EH (cell line): ENCODE measurements at regions not wholly inside any gene's neighbourhood (a gene's known extent, or its start where the extent isn't known, plus 50 kb on each side); places are given as distances from the start of the nearest gene placed in this dataset.

ENCODE experiments used
- DNase-seq: peaks from one replicate; pipeline ENCODE4 v3.0.0-alpha.2; 2015; ENCODE audit warnings: low read depth

DNA sequence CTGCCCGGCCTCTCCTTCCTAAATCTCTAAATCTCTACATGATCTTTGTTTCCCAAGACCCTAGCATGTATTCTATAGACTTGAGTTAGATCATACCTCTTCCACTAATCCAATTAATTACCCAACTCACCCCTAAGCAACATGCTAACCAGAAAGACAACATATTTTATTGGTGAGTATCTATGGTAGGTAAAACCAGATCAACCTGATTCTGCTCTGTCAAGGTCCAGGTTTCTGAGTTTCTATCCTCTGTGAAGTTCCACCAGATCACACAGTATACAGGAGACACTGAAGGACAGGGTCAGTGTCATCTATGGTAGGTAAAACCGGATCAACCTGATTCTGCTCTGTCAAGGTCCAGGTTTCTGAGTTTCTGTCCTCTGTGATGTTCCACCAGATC, 363.2 kb upstream of the MARCKS start:
- no peak for DNase-seq

- DNase-seq: peak; percentile 86
Observed at GRCh38 chr6:113495521-113495920, 361.6 kb upstream of the MARCKS start.

GRCh38 chr6:113496166-113496565, 361.0 kb upstream of the MARCKS start:
- DNase-seq: no peak

- DNase-seq: no peak
Observed at GRCh38 chr6:113500221-113500620, 356.9 kb upstream of the MARCKS start.

- DNase-seq: no peak
Observed at GRCh38 chr6:113505084-113505699, 352.0 kb upstream of the MARCKS start.

- peak; percentile 26 for DNase-seq
Observed at GRCh38 chr6:113508249-113508648, 348.9 kb upstream of the MARCKS start.

GRCh38 chr6:113511100-113511499, 346.0 kb upstream of the MARCKS start:
- no peak for DNase-seq

- no peak for DNase-seq
Observed at GRCh38 chr6:113512576-113512975, 344.6 kb upstream of the MARCKS start.

DNA sequence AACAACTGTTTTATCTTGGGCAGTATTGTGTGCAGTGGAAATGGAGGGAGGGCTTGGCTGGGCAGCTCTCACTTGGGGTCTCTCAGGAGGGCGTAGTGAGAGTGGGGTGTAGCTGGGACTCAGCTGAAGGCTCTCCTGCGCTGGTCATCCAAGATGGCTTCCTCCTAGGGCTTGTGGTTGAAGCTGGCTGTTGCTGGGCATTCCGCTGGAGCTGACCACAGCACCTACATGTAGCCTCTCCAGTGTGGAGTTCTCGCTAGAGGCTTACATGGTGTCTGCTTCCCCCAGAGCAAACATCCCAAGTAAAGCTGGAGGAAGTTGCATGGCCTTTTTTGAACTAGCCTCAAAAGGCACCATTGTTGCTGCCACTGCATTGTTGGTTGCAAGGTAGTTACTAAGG, 344.1 kb upstream of the MARCKS start:
- no peak for DNase-seq

- DNase-seq: no peak
Observed at GRCh38 chr6:113522376-113522775, 334.8 kb upstream of the MARCKS start.

DNA sequence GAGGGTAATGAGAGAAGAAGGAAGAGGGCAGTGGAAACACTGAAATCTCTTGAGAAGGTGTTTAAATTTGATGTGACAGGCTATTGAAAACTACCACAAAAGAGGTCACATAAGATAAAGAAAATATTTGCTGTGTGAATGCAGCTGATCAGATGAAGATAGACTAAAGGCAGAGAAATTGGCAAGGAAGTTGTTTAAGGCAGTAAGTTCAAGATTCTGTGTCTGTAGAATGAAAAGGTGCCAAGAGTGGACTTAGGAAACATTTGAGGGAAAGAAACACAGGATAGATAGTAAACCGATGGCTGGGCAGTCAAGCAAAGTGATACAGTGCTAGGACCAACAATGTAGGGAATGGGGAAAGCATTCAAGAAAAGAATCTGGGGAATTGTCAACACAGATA, 332.3 kb upstream of the MARCKS start:
- DNase-seq: peak; percentile 25

GRCh38 chr6:113526553-113526952, 330.6 kb upstream of the MARCKS start:
- DNase-seq: no peak

- DNase-seq: no peak
Observed at GRCh38 chr6:113526995-113527394, 330.1 kb upstream of the MARCKS start.

- DNase-seq: no peak
Observed at GRCh38 chr6:113528111-113528510, 329.0 kb upstream of the MARCKS start.

GRCh38 chr6:113529196-113529595, 327.9 kb upstream of the MARCKS start:
- peak; percentile 46 for DNase-seq

DNA sequence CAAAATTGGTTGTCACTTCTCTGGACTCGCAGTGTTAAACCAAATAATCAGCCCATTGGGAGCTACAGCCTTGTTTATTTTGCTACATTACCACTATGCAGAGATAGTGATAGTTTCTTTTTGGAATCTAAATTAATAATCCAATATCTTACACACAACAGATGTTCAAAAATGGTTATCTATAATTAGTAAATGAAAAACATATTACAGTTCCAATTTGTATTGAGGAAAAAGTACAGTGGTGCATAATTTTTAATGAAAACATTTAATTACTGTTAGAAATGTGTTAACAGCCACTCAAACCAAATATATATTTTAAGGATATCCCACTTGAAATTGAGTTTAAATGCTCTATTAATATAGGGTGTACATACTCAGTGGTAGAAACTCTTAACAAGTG, 327.3 kb upstream of the MARCKS start:
- DNase-seq: no peak

DNA sequence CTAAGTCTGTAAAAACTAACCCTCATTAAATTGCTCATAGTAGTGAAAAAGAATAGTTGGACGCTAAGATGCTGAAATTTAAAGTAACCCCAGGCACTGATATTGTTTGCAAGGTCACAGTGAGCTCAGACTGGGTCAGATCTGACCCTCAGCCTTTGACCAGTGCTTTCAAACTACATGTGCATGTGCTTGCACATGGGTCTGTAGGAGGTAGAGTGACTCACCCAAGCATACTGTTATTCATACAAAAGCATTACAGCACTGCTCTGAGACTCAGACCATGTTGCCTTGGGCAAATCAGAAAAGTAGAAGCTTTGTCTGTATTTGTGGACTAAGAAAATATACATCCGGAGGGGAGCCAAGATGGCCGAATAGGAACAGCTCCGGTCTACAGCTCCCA, 326.4 kb upstream of the MARCKS start:
- peak; percentile 84 for DNase-seq

GRCh38 chr6:113539202-113539601, 317.9 kb upstream of the MARCKS start:
- DNase-seq: peak; percentile 59

DNA sequence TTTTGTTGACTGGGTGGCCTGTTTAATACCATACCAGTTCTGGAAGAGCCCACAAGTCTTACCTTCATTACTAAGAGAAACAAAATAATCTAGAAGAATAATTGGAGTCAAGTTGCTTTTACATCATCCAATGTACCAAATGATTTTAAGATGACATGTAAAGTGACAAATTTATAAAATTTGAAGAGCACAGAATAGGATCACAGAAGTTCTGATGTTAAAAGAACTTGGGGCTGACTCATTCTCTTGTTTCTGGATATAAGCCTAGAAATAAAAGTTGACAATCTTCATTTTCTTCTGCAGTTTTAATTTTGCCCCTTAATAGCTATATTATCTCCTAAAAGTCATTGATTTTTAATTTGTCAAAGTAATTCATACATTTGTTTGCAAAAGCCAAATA, 317.5 kb upstream of the MARCKS start:
- peak; percentile 39 for DNase-seq

DNA sequence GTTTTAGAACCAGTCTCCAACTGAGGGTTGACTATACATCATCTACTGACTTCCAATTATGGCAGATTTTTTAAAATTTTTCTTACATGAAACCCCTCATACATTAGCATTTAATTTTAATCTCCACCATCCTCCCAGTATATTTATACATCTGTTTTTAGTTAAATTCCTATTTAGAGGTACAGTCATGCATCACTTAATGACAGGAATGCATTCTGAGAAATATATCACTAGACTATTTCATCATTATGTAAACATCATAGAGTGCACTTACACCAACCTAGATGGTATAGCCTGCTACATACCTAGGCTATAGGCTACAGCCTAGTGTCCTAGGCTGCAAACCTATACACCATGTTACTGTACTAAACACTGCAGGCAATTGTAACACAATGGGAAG, 316.7 kb upstream of the MARCKS start:
- peak; percentile 70 for DNase-seq

DNA sequence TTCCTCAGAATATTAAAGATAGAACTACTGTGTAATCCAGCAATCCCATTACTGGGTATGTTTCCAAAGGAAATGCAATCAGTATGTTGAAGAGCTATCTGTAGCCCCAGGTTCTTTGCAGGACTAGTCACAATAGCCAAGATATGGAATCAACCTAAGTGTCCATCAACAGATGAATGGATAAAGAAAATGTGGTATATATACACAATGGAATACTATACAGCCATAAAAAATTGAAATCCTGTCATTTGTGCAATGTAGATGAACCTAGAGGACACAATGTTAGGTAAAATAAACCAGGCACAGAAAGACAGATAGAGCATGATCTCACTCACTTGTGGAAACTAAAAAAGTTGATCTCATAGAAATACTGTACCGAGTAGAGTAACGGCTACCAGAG, 306.0 kb upstream of the MARCKS start:
- DNase-seq: no peak

GRCh38 chr6:113556775-113557174, 300.4 kb upstream of the MARCKS start:
- DNase-seq: no peak

- DNase-seq: no peak
Observed at GRCh38 chr6:113558431-113558830, 298.7 kb upstream of the MARCKS start.

DNA sequence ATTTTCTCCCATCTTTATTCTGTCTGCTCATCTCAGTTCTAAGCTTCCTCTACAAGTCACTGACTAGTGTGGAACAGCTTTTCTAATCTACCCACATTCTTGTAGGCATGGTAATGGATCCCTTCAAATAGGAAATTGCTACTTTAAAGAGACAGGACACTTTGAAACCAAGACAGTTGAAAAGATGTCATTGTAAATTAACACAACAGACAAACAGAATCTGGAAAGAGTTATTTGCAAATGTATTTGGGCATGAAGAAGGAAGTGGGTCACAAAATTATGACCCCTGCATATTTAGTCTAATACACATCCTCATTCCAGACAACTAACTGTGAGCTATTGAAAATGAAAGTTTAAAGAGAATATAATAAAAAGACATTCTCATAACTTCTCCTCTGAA, 298.2 kb upstream of the MARCKS start:
- peak; percentile 86 for DNase-seq

GRCh38 chr6:113560376-113560775, 296.8 kb upstream of the MARCKS start:
- peak; percentile 56 for DNase-seq
